Activated CD8-positive, alpha-beta memory T cell treated with anti-CD3 and anti-CD28 coated beads for 48 hours (primary cell): ENCODE measurements at regions not wholly inside any gene's neighbourhood (a gene's known extent, or its start where the extent isn't known, plus 50 kb on each side); places are given as distances from the start of the nearest gene placed in this dataset.

Source experiments
- DNase-seq, 3 experiments: peaks; one replicate each; pipeline ENCODE4 v3.0.0-alpha.2; 2020; ENCODE audit warnings: low read depth in 2 of 3, low spot score in 2 of 3

DNA sequence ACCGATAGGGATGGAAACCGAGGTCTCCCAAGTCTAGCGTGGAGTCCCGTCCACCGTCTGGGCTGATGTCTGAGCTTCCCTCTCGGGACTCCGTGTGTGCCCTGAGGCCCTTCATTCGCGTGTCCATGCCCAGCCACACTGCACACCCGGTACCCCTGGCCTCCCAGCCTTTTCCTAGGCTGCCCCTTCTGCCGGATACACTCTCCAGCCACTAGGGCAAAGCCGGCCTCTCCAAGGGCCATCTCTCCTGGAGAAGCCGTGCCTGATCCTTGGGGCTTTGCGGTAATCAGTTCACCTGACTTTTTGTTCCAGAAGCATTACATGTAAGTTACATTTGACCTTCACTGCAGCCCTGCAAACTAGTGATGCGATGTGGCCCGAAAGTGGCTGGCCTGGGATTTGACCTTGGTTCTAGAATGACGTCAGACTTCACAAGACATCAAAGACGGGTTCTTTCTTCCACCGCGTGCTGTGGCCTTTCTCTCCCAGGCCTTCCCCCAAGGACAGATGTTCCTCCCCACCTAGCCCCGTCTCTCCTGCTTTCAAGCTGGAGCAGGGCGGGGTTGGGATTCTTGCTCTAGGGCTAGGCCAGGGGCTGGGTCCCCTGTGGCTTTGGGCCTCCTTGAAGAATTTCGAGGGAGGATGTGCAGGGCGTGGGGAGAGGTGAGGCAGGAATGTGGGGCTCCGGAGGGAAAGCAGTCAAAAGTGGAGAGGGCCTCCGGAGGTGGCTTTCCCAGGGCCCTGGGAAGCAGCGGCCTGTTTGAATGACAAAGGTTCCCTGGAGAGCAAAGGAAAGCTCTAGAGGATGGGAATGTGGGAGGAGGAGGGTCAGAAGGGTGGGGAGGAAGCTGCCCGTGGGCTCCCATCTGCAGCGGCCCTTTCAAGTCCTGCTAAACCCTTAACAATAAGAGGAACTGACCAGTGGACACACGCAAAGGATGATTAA is 49.7 kb upstream of the SLC2A1 start:
- DNase-seq, result no peak
